ENCODE measurements at regions not wholly inside any gene's neighbourhood (a gene's known extent, or its start where the extent isn't known, plus 50 kb on each side); places are given as distances from the start of the nearest gene placed in this dataset.
A peak's percentile ranks its signal among the peaks of the same experiment; 100 is the strongest.
"Not testable (repeated sequence)": the region's sequence is repeated elsewhere in the genome, so short reads cannot be mapped to it uniquely, and the experiment has no call there.

DNA sequence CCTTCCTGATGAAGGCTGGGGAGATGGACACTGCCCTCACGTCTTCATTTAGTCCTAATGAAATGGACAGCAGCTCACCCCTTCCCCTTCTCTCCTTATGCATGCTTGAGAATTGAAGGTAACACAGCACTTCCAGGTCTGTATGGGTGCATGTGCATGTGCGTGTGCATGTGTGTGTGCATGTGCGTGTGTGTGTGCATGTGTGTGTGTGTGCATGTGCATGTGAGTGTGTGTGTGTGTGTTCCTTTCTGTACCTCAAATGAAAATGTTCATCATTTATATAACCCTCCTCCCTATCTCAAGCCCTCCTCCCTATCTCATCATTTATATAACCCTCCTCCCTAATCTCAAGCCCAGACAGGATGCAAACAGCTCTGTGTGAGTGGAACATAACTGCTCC, 444.8 kb downstream of the MAT2B start:
- TF ChIP-seq, protein P1, sequence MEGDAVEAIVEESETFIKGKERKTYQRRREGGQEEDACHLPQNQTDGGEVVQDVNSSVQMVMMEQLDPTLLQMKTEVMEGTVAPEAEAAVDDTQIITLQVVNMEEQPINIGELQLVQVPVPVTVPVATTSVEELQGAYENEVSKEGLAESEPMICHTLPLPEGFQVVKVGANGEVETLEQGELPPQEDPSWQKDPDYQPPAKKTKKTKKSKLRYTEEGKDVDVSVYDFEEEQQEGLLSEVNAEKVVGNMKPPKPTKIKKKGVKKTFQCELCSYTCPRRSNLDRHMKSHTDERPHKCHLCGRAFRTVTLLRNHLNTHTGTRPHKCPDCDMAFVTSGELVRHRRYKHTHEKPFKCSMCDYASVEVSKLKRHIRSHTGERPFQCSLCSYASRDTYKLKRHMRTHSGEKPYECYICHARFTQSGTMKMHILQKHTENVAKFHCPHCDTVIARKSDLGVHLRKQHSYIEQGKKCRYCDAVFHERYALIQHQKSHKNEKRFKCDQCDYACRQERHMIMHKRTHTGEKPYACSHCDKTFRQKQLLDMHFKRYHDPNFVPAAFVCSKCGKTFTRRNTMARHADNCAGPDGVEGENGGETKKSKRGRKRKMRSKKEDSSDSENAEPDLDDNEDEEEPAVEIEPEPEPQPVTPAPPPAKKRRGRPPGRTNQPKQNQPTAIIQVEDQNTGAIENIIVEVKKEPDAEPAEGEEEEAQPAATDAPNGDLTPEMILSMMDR (IDR thresholded peaks at IDR 0.05) = no peak
- no peak for TF ChIP-seq ZFX (IDR thresholded peaks at IDR 0.05; ENCODE audit: borderline replicate concordance)
- H3K27ac ChIP-seq = no peak overlapping the region

GRCh38 chr5:163951069-163951468, 445.6 kb downstream of the MAT2B start:
- TF ChIP-seq, protein P1 (IDR thresholded peaks at IDR 0.05) = no peak
- TF ChIP-seq ZFX (IDR thresholded peaks at IDR 0.05; ENCODE audit: borderline replicate concordance) = no peak
- no peak overlapping the region for H3K27ac ChIP-seq

GRCh38 chr5:163953901-163954300, 448.5 kb downstream of the MAT2B start:
- no peak for TF ChIP-seq ZFX (IDR thresholded peaks at IDR 0.05; ENCODE audit: borderline replicate concordance)
- TF ChIP-seq, protein P1 (IDR thresholded peaks at IDR 0.05) = no peak
- no peak overlapping the region for H3K27ac ChIP-seq

DNA sequence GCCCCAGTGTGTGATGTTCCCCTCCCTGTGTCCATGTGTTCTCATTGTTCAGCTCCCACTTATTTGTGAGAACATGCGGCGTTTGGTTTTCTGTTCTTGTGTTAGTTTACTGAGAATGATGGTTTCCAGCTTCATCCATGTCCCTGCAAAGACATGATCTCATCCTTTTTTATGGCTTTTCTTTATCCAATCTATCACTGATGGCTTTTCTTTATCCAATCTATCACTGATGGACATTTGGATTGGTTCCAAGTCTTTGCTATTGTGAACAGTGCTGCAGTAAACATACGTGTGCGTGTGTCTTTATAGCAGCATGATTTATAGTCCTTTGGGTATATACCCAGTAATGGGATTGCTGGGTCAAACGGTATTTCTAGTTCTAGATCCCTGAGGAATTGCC, 455.8 kb downstream of the MAT2B start:
- not testable (repeated sequence) for H3K27ac ChIP-seq

DNA sequence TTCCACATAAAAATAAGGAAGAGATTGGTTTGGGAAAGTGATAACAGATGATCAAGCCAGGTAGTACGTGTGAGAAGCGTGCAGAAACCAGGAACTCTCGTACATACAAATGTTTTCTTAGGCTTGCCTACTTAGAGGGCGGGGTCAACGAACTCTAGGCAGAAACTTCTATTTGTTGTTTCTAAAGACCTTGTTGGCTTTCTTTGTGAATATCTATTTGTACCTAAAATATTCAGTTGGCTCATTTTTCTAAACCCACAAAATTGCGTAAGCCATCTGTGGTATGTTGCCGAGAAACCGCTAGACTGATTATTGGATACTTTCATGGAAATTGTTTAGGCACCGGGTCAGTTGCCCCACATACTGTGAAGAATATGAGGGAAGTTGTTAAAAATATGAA, 458.5 kb downstream of the MAT2B start:
- TF ChIP-seq, protein P1 (IDR thresholded peaks at IDR 0.05) = no peak
- TF ChIP-seq ZFX (IDR thresholded peaks at IDR 0.05; ENCODE audit: borderline replicate concordance) = no peak
- H3K27ac ChIP-seq = no peak overlapping the region

GRCh38 chr5:163964671-163965070, 459.3 kb downstream of the MAT2B start:
- H3K27ac ChIP-seq = no peak overlapping the region
- TF ChIP-seq ZFX (IDR thresholded peaks at IDR 0.05; ENCODE audit: borderline replicate concordance) = no peak
- TF ChIP-seq, protein P1 (IDR thresholded peaks at IDR 0.05) = no peak

DNA sequence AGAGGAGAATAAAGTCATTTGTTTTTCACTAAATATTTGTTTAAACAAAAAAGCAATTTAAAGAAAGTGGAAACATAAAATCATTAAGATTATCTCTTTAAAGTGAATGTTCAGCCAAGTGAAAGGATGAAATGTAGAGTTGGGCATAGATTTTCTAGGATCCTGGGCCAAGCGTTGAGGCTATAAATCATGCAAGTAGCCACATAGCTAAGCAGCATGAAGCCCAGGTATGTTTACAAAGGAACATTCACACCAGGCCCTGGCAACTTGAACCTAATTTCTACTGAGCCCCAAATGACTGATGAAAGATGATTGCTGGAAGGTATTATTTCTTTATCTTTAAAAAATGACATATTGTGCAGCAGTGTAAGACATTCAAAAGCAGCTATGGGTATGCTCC, 461.8 kb downstream of the MAT2B start:
- no peak for TF ChIP-seq ZFX (IDR thresholded peaks at IDR 0.05; ENCODE audit: borderline replicate concordance)
- TF ChIP-seq, protein P1 (IDR thresholded peaks at IDR 0.05) = no peak
- peak overlapping the region; percentile 29 for H3K27ac ChIP-seq

DNA sequence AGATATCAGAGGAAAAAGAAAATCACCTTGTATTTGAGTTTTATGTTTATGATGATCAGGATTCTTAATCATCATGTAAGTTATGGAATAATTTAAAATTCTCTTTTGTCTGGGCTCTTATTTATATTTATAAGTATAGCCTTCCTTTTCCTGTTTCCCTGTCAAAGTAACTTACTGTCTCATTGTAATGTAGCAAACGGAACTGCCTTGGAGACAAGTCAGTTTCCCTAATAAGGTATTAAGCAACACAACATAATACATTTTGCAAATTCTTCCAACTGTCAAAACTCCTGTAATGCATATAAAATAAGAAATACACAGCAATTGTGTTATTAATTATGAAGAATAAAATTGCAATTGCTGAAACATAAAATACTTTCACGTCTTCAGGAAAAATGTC, 463.2 kb downstream of the MAT2B start:
- no peak overlapping the region for H3K27ac ChIP-seq
- no peak for TF ChIP-seq ZFX (IDR thresholded peaks at IDR 0.05; ENCODE audit: borderline replicate concordance)
- TF ChIP-seq, protein P1 (IDR thresholded peaks at IDR 0.05) = no peak
